Small intestine (tissue), 7 donors: ENCODE measurements at regions not wholly inside any gene's neighbourhood (a gene's known extent, or its start where the extent isn't known, plus 50 kb on each side); places are given as distances from the start of the nearest gene placed in this dataset.
A peak's percentile ranks its signal among the peaks of the same experiment; 100 is the strongest.
"Not testable (repeated sequence)": the region's sequence is repeated elsewhere in the genome, so short reads cannot be mapped to it uniquely, and the experiment has no call there.

Experiments used
- DNase-seq, 2 donors: peaks; one replicate each; pipeline versions ENCODE4 v3.0.0 to v3.0.0-alpha.2; 2013
- FAIRE-seq: peaks from 2 replicates; lab custom pipeline; 2012; peaks lifted over from hg19 to GRCh38; lab: Jason Lieb, UNC
- H3K27ac ChIP-seq, 3 donors: one replicate each; pipeline ENCODE4 v1.5.1; 2013; ENCODE audit warnings: low read length in 2 of 3, mild to moderate bottlenecking in 2 of 3, control low read depth in 1 of 3, inconsistent platforms in 1 of 3, low read depth in 1 of 3, moderate library complexity in 1 of 3
- H3K27me3 ChIP-seq, 3 donors: one replicate each; pipeline ENCODE4 v1.6.1; 2013; ENCODE audit warnings: low read length in 3 of 3, inconsistent platforms in 1 of 3; ENCODE audit not compliant: control insufficient read depth in 3 of 3, insufficient read depth in 3 of 3
- H3K36me3 ChIP-seq, 3 donors: one replicate each; pipeline ENCODE4 v1.6.1; 2013; ENCODE audit warnings: low read length in 3 of 3, inconsistent platforms in 1 of 3, low read depth in 1 of 3, mild to moderate bottlenecking in 1 of 3, moderate library complexity in 1 of 3; ENCODE audit not compliant: control insufficient read depth in 3 of 3, insufficient read depth in 2 of 3
- H3K4me1 ChIP-seq, 3 donors: one replicate each; pipeline ENCODE4 v1.6.1; 2013; ENCODE audit warnings: low read length in 2 of 3, inconsistent platforms in 1 of 3, low read depth in 1 of 3, mild to moderate bottlenecking in 1 of 3, moderate library complexity in 1 of 3; ENCODE audit not compliant: control insufficient read depth in 3 of 3, insufficient read depth in 2 of 3
- H3K4me3 ChIP-seq, 3 donors: one replicate each; pipeline ENCODE4 v1.5.1; 2013; ENCODE audit warnings: low read length in 3 of 3, control low read depth in 1 of 3, inconsistent platforms in 1 of 3, low read depth in 1 of 3, mild to moderate bottlenecking in 1 of 3, moderate library complexity in 1 of 3
- H3K9me3 ChIP-seq, 2 donors: one replicate each; pipeline ENCODE4 v1.6.1; 2013; ENCODE audit warnings: low read depth in 1 of 2, low read length in 1 of 2; ENCODE audit not compliant: control insufficient read depth in 2 of 2, insufficient read depth in 1 of 2
- WGBS, 3 donors: extraction: QIAGEN DNeasy Blood & Tissue Kit; methylation state at CpG; one replicate each; pipeline ENCODE4 v1.1.7; 2013; 5-methylcytosine and 5-hydroxymethylcytosine counted together
- donor health status: healthy with polysubstance abuse.
- donor health status: control.
- donor health status: control.
- donor health status: Bipolar disorder and iron deficiency.
- donor health status: healthy.

- not testable (repeated sequence) for FAIRE-seq, DNase-seq, H3K9me3 ChIP-seq, H3K27me3 ChIP-seq, H3K4me3 ChIP-seq, H3K4me1 ChIP-seq, H3K36me3 ChIP-seq, H3K27ac ChIP-seq
Observed at GRCh38 chrY:23361897-23362296, 142.6 kb downstream of the DAZ2 start.

DNA sequence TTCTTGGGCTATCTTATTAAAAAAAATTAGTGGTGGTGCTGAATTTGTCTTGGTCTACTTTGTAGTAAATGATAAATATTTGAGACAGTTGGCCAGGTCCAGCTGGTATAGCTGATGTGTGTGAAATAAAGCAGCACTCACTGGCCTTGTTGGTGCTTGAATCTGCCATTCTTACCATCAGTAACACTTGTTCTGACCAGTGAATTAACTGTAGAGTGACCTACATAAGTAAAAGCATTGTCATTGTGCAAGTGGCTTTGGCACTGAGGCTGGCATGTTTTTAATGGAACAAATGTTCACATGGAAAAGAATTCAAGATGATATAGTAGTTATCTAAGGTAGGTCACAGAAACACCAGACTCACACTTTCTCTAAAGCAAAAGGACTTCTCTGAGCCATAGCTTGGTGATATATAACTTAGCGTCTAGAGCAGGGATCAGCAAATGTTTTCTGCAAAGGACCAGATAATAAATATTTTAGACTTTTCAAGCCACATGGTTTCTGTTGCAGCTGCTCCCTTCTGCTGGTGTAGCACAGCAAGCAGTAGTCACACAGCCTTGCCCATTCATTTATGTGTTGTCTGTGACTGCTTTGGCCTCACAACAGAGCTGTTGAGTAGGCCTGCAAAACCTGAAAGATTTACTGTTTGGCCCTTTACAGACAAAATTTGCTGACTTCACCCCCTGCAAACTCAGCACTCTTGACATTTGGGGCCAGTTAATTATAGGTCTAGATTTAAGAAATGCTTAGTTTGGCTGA lies 144.1 kb downstream of the DAZ2 start:
- not testable (repeated sequence) for H3K36me3 ChIP-seq, H3K4me1 ChIP-seq, DNase-seq, FAIRE-seq, H3K27ac ChIP-seq, H3K9me3 ChIP-seq, H3K4me3 ChIP-seq, H3K27me3 ChIP-seq
- no CpG with 5 or more reads among the region's 1 CpG for WGBS, 3 donors

GRCh38 chrY:23364174-23364573 lies 144.8 kb downstream of the DAZ2 start:
- H3K27me3 ChIP-seq, H3K36me3 ChIP-seq, FAIRE-seq, DNase-seq, H3K4me3 ChIP-seq, H3K9me3 ChIP-seq, H3K4me1 ChIP-seq, H3K27ac ChIP-seq: not testable (repeated sequence)

DNA sequence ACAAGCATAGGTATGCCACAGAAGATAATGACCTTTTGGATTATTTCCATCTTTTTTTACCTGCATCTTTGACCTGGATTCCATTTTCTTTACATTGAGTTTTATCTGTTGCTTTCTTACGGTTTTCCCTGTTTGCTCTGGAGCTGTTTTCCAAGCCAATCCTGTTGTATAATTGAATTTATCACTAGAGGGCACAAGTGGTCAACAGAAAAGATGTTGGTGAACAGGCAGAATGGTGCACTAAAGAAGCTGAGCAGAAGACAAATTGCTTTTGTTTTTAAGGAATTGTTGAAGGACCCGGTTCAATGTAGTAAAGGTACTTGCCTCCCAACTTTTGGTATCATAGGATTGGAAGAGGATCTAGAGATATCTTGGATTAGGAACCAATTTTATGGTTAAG lies 177.8 kb downstream of the DAZ2 start:
- not testable (repeated sequence) for H3K4me1 ChIP-seq, H3K36me3 ChIP-seq, H3K9me3 ChIP-seq, H3K27ac ChIP-seq, H3K4me3 ChIP-seq, DNase-seq, H3K27me3 ChIP-seq
- peak; percentile 10 for FAIRE-seq
- no CpG with 5 or more reads among the region's 2 CpGs for WGBS, 3 donors

DNA sequence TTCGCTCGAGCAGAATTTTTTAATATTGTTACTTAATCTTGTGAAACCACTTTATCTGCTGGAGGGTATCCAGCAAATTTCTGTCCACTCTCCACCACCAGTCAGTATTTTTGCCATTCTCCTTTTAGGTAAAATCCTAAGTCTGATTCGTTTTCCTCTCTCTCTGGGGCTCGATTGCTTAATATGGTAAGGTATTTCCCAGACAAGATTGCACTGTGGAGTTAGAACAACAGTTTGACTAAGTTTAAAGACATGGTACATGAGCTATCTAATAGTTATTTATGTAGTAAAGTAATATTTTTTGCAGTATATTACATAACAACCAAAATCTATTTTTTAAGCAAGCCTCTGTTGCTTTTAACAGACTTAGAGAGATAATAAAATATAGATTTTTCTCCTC lies 181.9 kb downstream of the DAZ2 start:
- not testable (repeated sequence) for H3K4me1 ChIP-seq, H3K9me3 ChIP-seq, H3K27ac ChIP-seq, DNase-seq, H3K27me3 ChIP-seq, H3K36me3 ChIP-seq, H3K4me3 ChIP-seq, FAIRE-seq
- no CpG with 5 or more reads among the region's 4 CpGs for WGBS, 3 donors

DNA sequence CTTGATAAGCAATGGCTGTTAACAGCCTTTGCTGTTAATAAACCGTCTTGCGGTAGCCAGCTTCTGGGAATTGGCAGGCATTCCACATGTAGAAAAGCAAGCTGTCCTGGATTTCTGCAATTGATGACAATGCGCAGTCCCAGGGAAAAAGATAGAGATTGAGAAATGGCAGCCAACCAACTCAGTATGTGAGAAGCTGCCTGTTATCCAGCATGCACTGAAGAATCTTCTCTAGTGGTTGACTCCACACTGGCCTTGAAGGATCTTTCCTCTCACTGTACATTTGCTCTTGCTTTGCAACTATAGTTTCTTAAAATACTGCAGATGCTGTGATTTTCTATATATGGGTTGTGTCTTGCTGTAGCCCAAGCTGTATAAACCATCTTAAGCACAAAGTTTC lies 182.5 kb downstream of the DAZ2 start:
- H3K9me3 ChIP-seq, H3K36me3 ChIP-seq, FAIRE-seq, H3K4me1 ChIP-seq, DNase-seq, H3K27me3 ChIP-seq, H3K27ac ChIP-seq, H3K4me3 ChIP-seq: not testable (repeated sequence)
- WGBS, 3 donors = no CpG with 5 or more reads among the region's 3 CpGs

GRCh38 chrY:23415955-23416354 lies 196.6 kb downstream of the DAZ2 start:
- not testable (repeated sequence) for H3K36me3 ChIP-seq, FAIRE-seq, H3K27me3 ChIP-seq, DNase-seq, H3K4me1 ChIP-seq, H3K9me3 ChIP-seq, H3K27ac ChIP-seq, H3K4me3 ChIP-seq

DNA sequence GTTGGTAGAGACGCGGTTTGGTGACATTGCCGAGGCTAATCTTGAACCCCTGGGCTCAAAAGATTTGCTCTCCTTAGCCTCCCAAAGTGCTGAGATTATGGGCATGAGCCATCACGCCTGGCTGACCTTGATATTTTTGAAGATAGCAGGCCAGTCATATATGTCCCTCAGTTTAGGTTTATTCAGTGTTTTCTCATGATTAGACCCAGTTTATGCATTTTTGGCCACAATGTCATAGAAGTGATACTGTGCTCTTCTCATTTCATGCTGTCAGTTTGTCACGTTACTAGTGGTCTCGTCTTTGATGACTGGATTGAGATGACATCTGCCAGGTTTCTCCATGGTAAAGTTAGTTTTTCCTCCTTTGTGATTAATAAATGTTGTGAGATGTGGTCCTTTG lies 209.9 kb downstream of the DAZ2 start:
- H3K4me3 ChIP-seq, H3K27ac ChIP-seq, H3K36me3 ChIP-seq, DNase-seq, H3K4me1 ChIP-seq, H3K27me3 ChIP-seq, H3K9me3 ChIP-seq, FAIRE-seq: not testable (repeated sequence)
- no CpG with 5 or more reads among the region's 6 CpGs for WGBS, 3 donors

- FAIRE-seq, H3K9me3 ChIP-seq, H3K4me1 ChIP-seq, H3K27ac ChIP-seq, H3K36me3 ChIP-seq, H3K27me3 ChIP-seq, DNase-seq, H3K4me3 ChIP-seq: not testable (repeated sequence)
- no CpG with 5 or more reads among the region's 1 CpG for WGBS, 3 donors
Observed at GRCh38 chrY:23444742-23445141, 225.4 kb downstream of the DAZ2 start.
